GM21576 (cell line): ENCODE measurements at regions not wholly inside any gene's neighbourhood (a gene's known extent, or its start where the extent isn't known, plus 50 kb on each side); places are given as distances from the start of the nearest gene placed in this dataset.
A peak's percentile ranks its signal among the peaks of the same experiment; 100 is the strongest.

Experiments
- ATAC-seq: cut with Tn5 transposase; IDR thresholded peaks from one replicate; pipeline ENCODE4 v1.9.1; 2021; ENCODE audit warnings: mild to moderate bottlenecking, moderate library complexity; ENCODE audit not compliant: unreplicated experiment

- ATAC-seq, result no peak
These were observed 560.5 kb downstream of the BCKDHB start for GRCh38 chr6:80667006-80667405.

- ATAC-seq, result no peak
These were observed 552.5 kb downstream of the BCKDHB start for GRCh38 chr6:80658926-80659325.

GRCh38 chr6:80647156-80647555 lies 540.7 kb downstream of the BCKDHB start:
- no peak for ATAC-seq

- ATAC-seq, result no peak
These were observed 537.4 kb downstream of the BCKDHB start for GRCh38 chr6:80643881-80644280.

GRCh38 chr6:80642452-80642851 lies 536.0 kb downstream of the BCKDHB start:
- ATAC-seq, result no peak

GRCh38 chr6:80641591-80641990 lies 535.1 kb downstream of the BCKDHB start:
- no peak for ATAC-seq

GRCh38 chr6:80640176-80640575 lies 533.7 kb downstream of the BCKDHB start:
- no peak for ATAC-seq

- no peak for ATAC-seq
These were observed 532.7 kb downstream of the BCKDHB start for GRCh38 chr6:80639181-80639629.

- ATAC-seq, result peak; percentile 72
These were observed 532.0 kb downstream of the BCKDHB start for GRCh38 chr6:80638213-80639055.

- no peak for ATAC-seq
These were observed 530.8 kb downstream of the BCKDHB start for GRCh38 chr6:80637312-80637711.

GRCh38 chr6:80636689-80637088 lies 530.2 kb downstream of the BCKDHB start:
- ATAC-seq, result no peak

- no peak for ATAC-seq
These were observed 526.9 kb downstream of the BCKDHB start for GRCh38 chr6:80633412-80633811.

- no peak for ATAC-seq
These were observed 518.9 kb downstream of the BCKDHB start for GRCh38 chr6:80625405-80625804.

GRCh38 chr6:80623066-80623815 lies 516.8 kb downstream of the BCKDHB start:
- no peak for ATAC-seq

- no peak for ATAC-seq
These were observed 516.2 kb downstream of the BCKDHB start for GRCh38 chr6:80622641-80623040.

- no peak for ATAC-seq
These were observed 512.5 kb downstream of the BCKDHB start for GRCh38 chr6:80618953-80619352.

GRCh38 chr6:80610846-80611245 lies 504.4 kb downstream of the BCKDHB start:
- no peak for ATAC-seq

GRCh38 chr6:80608881-80609280 lies 502.4 kb downstream of the BCKDHB start:
- ATAC-seq, result no peak

- no peak for ATAC-seq
These were observed 501.4 kb downstream of the BCKDHB start for GRCh38 chr6:80607811-80608391.

- no peak for ATAC-seq
These were observed 498.9 kb downstream of the BCKDHB start for GRCh38 chr6:80605165-80605989.

GRCh38 chr6:80603679-80604078 lies 497.2 kb downstream of the BCKDHB start:
- no peak for ATAC-seq
